GM19455 (cell line): ENCODE measurements at regions not wholly inside any gene's neighbourhood (a gene's known extent, or its start where the extent isn't known, plus 50 kb on each side); places are given as distances from the start of the nearest gene placed in this dataset.

Experiments
- ATAC-seq: cut with Tn5 transposase; IDR thresholded peaks from one replicate; pipeline ENCODE4 v1.9.1; 2021; ENCODE audit not compliant: unreplicated experiment

GRCh38 chr7:68439897-68440296, 1158.4 kb upstream of the AUTS2 start:
- no peak for ATAC-seq

GRCh38 chr7:68440866-68441265, 1157.4 kb upstream of the AUTS2 start:
- ATAC-seq: no peak

GRCh38 chr7:68441645-68442044, 1156.6 kb upstream of the AUTS2 start:
- no peak for ATAC-seq

- ATAC-seq: no peak
These were observed 1155.2 kb upstream of the AUTS2 start for GRCh38 chr7:68442931-68443631.

- no peak for ATAC-seq
These were observed 1154.2 kb upstream of the AUTS2 start for GRCh38 chr7:68444042-68444441.

- ATAC-seq: no peak
These were observed 1153.3 kb upstream of the AUTS2 start for GRCh38 chr7:68444956-68445355.

- no peak for ATAC-seq
These were observed 1152.1 kb upstream of the AUTS2 start for GRCh38 chr7:68446183-68446582.

GRCh38 chr7:68449099-68449498, 1149.2 kb upstream of the AUTS2 start:
- ATAC-seq: no peak

- ATAC-seq: no peak
These were observed 1148.5 kb upstream of the AUTS2 start for GRCh38 chr7:68449816-68450215.

GRCh38 chr7:68454931-68455330, 1143.3 kb upstream of the AUTS2 start:
- ATAC-seq: no peak

- no peak for ATAC-seq
These were observed 1141.8 kb upstream of the AUTS2 start for GRCh38 chr7:68456469-68456868.

GRCh38 chr7:68457481-68457880, 1140.8 kb upstream of the AUTS2 start:
- no peak for ATAC-seq

- ATAC-seq: no peak
These were observed 1140.0 kb upstream of the AUTS2 start for GRCh38 chr7:68458010-68458908.

- ATAC-seq: no peak
These were observed 1136.8 kb upstream of the AUTS2 start for GRCh38 chr7:68461430-68461829.

GRCh38 chr7:68470836-68471435, 1127.3 kb upstream of the AUTS2 start:
- ATAC-seq: no peak

- no peak for ATAC-seq
These were observed 1125.6 kb upstream of the AUTS2 start for GRCh38 chr7:68472688-68473087.

GRCh38 chr7:68474661-68475216, 1123.5 kb upstream of the AUTS2 start:
- no peak for ATAC-seq

- ATAC-seq: no peak
These were observed 1121.3 kb upstream of the AUTS2 start for GRCh38 chr7:68476966-68477365.

- ATAC-seq: no peak
These were observed 1119.9 kb upstream of the AUTS2 start for GRCh38 chr7:68478326-68478725.

GRCh38 chr7:68482800-68483199, 1115.5 kb upstream of the AUTS2 start:
- no peak for ATAC-seq

- ATAC-seq: no peak
These were observed 1113.5 kb upstream of the AUTS2 start for GRCh38 chr7:68484731-68485130.
